WERI-Rb-1 (cell line): ENCODE measurements at regions not wholly inside any gene's neighbourhood (a gene's known extent, or its start where the extent isn't known, plus 50 kb on each side); places are given as distances from the start of the nearest gene placed in this dataset.

ENCODE experiments used
- DNase-seq: peaks from one replicate; pipeline ENCODE4 v3.0.0-alpha.2; 2020
- H3K27ac ChIP-seq: fragments of 250-450 bp; sonication (Bioruptor Pico); 2 replicates; pipeline ENCODE4 v1.5.1; 2020; ENCODE audit warnings: mild to moderate bottlenecking, moderate library complexity
- H3K27me3 ChIP-seq: fragments of 250-450 bp; sonication (Bioruptor Pico); 2 replicates; pipeline ENCODE4 v1.5.1; 2021; ENCODE audit warnings: mild to moderate bottlenecking, low read depth, moderate library complexity; ENCODE audit not compliant: insufficient read depth, severe bottlenecking
- H3K36me3 ChIP-seq: fragments of 250-450 bp; sonication (Bioruptor Pico); 2 replicates; pipeline ENCODE4 v1.5.1; 2020; ENCODE audit warnings: mild to moderate bottlenecking, moderate library complexity
- H3K4me3 ChIP-seq: 2 replicates; pipeline ENCODE4 v1.5.1; 2011; ENCODE audit warnings: low read depth, mild to moderate bottlenecking, control low read depth, low read length
- H3K9me3 ChIP-seq: fragments of 250-450 bp; sonication (Bioruptor Pico); 2 replicates; pipeline ENCODE4 v1.5.1; 2021; ENCODE audit warnings: mild to moderate bottlenecking, moderate library complexity; ENCODE audit not compliant: severe bottlenecking
- CTCF ChIP-seq: IDR thresholded peaks from 2 replicates; pipeline ENCODE4 v1.5.1; 2011; ENCODE audit warnings: low read depth, mild to moderate bottlenecking, control low read depth, inconsistent platforms, low read length

- no peaks in the 10 kb centered on the region for H3K36me3 ChIP-seq
- H3K27ac ChIP-seq = no peak overlapping the region
- H3K9me3 ChIP-seq = no peaks in the 10 kb centered on the region
- TF ChIP-seq CTCF = no peak
- H3K4me3 ChIP-seq = no peak overlapping the region
- no peak for DNase-seq
- H3K27me3 ChIP-seq = no peaks in the 10 kb centered on the region
Measured at GRCh38 chr14:87312169-87312893, 680.7 kb downstream of the GALC start.

DNA sequence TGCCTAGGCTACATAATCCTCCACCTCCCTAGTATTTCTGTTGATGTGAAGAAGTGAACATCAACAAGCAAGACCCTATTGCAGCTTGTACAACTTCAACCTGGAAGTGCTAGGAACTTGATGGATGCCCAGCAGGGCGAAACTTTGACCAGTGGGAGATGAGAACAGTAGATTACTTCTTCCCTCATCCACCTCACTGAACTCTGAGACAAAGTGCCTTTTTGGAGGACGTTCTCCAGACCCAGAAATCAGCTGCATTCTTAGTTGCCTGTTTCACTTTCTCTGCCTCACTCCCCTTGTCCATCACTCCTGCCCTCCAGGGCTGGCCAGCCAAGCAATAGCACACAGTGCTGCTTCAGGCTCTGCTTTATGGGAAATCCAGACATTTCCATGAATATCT lies 683.4 kb downstream of the GALC start:
- no peaks in the 10 kb centered on the region for H3K36me3 ChIP-seq

DNA sequence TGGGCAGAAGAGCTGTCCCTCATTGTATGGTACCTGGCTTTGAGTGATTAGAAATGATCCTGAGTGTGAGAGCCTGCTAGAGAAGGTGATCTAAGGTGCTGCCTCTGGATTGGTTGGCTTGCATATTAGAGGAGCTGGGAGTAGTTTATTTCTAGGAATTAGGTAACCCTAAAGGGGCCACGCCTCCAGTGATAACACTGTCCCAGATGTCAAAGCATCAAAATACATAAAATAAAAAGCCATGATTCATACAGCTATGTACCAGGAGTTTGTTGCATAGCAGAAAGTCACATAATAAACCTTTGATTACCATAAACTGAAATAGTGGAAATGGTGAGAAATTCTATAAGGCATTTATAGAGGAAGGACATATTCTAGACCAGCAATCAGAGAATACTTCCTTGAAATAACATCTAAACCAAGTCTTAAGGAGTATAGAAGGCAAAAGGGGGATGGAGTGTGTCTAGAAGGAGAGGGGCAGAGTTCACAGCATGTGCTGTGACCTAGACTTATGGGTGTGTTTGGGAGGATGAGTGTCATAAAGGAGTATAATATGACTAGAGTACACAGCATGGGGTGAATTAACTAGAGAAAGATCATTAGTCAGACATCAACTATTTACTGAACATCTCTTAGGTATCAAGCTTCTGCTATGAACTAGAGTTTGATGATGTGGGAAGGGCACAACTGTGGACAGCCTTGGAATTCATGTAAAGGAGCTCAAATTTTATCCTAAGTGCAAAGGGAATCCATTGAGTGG lies 686.4 kb downstream of the GALC start:
- DNase-seq = no peak
- H3K27me3 ChIP-seq = no peaks in the 10 kb centered on the region
- no peaks in the 10 kb centered on the region for H3K9me3 ChIP-seq
- no peak overlapping the region for H3K4me3 ChIP-seq
- TF ChIP-seq CTCF = no peak
- no peak overlapping the region for H3K27ac ChIP-seq
- no peaks in the 10 kb centered on the region for H3K36me3 ChIP-seq

More for the DNA sequence above, 683.4 kb downstream of the GALC start:
- Histone ChIP-seq H3K4me3 (no peak overlapping the region), H3K27me3 (no peaks in the 10 kb centered on the region), H3K27ac (no peak overlapping the region), H3K9me3 (no peaks in the 10 kb centered on the region)
- no peak for TF ChIP-seq CTCF
- no peak for DNase-seq

DNA sequence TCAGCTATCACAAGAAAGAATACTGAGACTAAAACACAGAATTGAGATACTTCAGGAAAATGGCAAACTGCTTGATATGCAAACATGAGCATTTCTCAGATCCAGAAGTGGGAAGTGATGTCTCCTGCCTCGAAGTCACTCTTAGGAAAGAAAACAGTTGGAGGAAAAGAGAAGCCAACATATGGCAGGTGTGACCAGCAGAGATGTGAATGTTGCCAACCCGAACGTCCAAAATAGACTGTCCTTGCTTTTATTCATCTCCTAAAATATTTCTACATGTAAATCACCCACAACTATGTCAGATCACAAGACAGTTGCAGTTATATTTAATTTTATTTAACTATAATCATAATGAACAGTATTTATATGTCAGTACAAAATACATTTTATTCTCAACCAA lies 687.6 kb downstream of the GALC start:
- Histone ChIP-seq H3K27ac (no peak overlapping the region), H3K27me3 (no peaks in the 10 kb centered on the region), H3K36me3 (no peaks in the 10 kb centered on the region), H3K4me3 (no peak overlapping the region), H3K9me3 (no peaks in the 10 kb centered on the region)
- TF ChIP-seq CTCF = no peak
- DNase-seq = no peak

DNA sequence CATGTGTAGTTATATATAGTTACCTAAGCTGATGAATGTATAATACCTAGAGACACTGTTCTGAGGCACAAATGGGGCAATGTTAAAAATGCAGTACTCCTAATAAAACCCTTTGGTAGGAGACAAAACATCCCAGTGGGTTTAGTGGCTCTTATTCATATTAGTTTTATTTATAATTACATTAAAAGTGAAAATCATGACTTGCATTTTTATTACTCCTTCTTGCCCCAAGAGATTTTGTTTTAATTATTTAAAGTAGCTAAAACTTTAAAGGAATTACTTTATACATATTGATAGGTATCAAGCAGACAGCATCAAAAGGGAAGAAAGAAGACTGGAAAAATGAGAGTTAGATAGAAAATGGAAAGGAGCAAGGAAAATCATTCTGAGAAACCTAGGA lies 688.6 kb downstream of the GALC start:
- TF ChIP-seq CTCF = no peak
- no peaks in the 10 kb centered on the region for H3K9me3 ChIP-seq

More for the DNA sequence above, 688.6 kb downstream of the GALC start:
- H3K27me3 ChIP-seq = no peaks in the 10 kb centered on the region
- no peak overlapping the region for H3K27ac ChIP-seq
- H3K36me3 ChIP-seq = no peaks in the 10 kb centered on the region
- H3K4me3 ChIP-seq = no peak overlapping the region
- DNase-seq = no peak
